Lung (tissue), 11 donors: ENCODE measurements at regions not wholly inside any gene's neighbourhood (a gene's known extent, or its start where the extent isn't known, plus 50 kb on each side); places are given as distances from the start of the nearest gene placed in this dataset.

Experiments
- ATAC-seq: fragments of 200-7000 bp; cut with Tn5 transposase; one replicate; pipeline ENCODE4 v1.9.1; 2020; ENCODE audit warnings: moderate number of reproducible peaks; ENCODE audit not compliant: insufficient read depth, low FRiP score
- DNase-seq, 3 donors: peaks; one replicate each; pipeline ENCODE4 v3.0.0-alpha.2; 2013 to 2017
- H3K27ac ChIP-seq, 2 donors: one replicate each; pipeline ENCODE4 v1.5.1; 2013; ENCODE audit warnings: mild to moderate bottlenecking in 2 of 2, moderate library complexity in 2 of 2, control low read depth in 1 of 2, inconsistent platforms in 1 of 2, low read depth in 1 of 2, low read length in 1 of 2
- H3K27me3 ChIP-seq, 3 donors: one replicate each; pipeline ENCODE4 v1.5.1; 2013; ENCODE audit warnings: low read length in 2 of 3; ENCODE audit not compliant: control insufficient read depth in 3 of 3, insufficient read depth in 3 of 3
- H3K36me3 ChIP-seq, 4 donors: one replicate each; pipeline ENCODE4 v1.5.1; 2013; ENCODE audit warnings: low read length in 4 of 4, mild to moderate bottlenecking in 1 of 4, moderate library complexity in 1 of 4; ENCODE audit not compliant: control insufficient read depth in 4 of 4, insufficient read depth in 4 of 4
- H3K4me1 ChIP-seq, 5 donors: one replicate each; pipeline ENCODE4 v1.5.1; 2013; ENCODE audit warnings: low read length in 5 of 5, mild to moderate bottlenecking in 2 of 5, moderate library complexity in 1 of 5; ENCODE audit not compliant: control insufficient read depth in 5 of 5, insufficient read depth in 5 of 5
- H3K4me3 ChIP-seq: one replicate; pipeline ENCODE4 v1.5.1; 2013; ENCODE audit warnings: mild to moderate bottlenecking, control low read depth, moderate library complexity
- H3K9ac ChIP-seq, 2 donors: one replicate each; pipeline ENCODE4 v1.5.1; 2013; ENCODE audit warnings: low read length in 2 of 2, control low read depth in 1 of 2; ENCODE audit not compliant: insufficient read depth in 1 of 2
- H3K9me3 ChIP-seq, 4 donors: one replicate each; pipeline ENCODE4 v1.5.1; 2013; ENCODE audit warnings: low read length in 3 of 4, mild to moderate bottlenecking in 1 of 4, moderate library complexity in 1 of 4; ENCODE audit not compliant: control insufficient read depth in 4 of 4, insufficient read depth in 3 of 4
- WGBS, 2 donors: extraction: QIAGEN DNeasy Blood & Tissue Kit; methylation state at CpG; one replicate each; pipeline ENCODE4 v1.1.7; 2013; 5-methylcytosine and 5-hydroxymethylcytosine counted together
- TF ChIP-seq, protein P1 (sequence below): IDR thresholded peaks from 2 replicates; pipeline ENCODE4 v1.5.1; 2012; ENCODE audit warnings: mild to moderate bottlenecking; ENCODE audit errors: control extremely low read depth, extremely low read depth
- donor health status: control.
- donor health status: control.
- donor health status: Bipolar disorder and iron deficiency.
- donor health status: healthy.
- donor health status: DM: yes; HTN: yes; CAD: no.

DNA sequence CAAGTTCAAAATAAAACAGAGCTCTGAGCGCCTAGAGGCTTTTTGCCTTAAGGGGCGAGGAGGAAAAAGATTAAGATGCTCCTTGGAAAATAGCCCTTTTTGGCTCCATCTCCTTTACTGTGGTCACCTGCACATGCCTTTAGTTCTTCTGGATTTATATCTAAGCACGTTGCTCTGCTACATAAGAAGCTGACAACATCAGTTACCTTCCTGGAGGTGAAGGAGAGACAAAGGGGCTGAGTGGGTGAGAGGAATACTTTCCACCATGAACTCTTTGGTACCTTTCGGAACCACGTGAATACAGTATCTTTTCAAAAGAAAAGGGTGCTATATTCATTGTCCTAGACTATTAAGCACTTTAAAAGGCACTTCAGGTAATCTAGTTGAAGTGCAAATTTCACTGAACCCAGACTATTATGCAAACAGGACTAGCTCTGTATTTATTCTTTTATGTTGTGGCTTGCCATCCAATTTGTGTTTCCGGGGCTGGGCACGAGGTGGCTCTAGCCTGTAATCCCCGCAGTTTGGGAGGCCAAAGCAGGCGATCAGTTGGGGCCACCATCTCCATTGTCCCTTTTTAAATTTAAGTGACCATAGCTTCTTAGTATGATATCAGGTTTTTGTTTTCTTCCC lies 201.5 kb downstream of the TM9SF2 start:
- no peak overlapping the region for H3K4me3 ChIP-seq
- H3K9me3 ChIP-seq: no peaks in the 10 kb centered on the region
- no peak overlapping the region for H3K9ac ChIP-seq
- ATAC-seq (no peak), DNase-seq (no peak)
- 71 to 83% methylated on average over 9 of the region's 9 CpGs for WGBS, 2 donors
- H3K27ac ChIP-seq: no peak overlapping the region
- TF ChIP-seq, protein P1, sequence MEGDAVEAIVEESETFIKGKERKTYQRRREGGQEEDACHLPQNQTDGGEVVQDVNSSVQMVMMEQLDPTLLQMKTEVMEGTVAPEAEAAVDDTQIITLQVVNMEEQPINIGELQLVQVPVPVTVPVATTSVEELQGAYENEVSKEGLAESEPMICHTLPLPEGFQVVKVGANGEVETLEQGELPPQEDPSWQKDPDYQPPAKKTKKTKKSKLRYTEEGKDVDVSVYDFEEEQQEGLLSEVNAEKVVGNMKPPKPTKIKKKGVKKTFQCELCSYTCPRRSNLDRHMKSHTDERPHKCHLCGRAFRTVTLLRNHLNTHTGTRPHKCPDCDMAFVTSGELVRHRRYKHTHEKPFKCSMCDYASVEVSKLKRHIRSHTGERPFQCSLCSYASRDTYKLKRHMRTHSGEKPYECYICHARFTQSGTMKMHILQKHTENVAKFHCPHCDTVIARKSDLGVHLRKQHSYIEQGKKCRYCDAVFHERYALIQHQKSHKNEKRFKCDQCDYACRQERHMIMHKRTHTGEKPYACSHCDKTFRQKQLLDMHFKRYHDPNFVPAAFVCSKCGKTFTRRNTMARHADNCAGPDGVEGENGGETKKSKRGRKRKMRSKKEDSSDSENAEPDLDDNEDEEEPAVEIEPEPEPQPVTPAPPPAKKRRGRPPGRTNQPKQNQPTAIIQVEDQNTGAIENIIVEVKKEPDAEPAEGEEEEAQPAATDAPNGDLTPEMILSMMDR: no peak
- H3K27me3 ChIP-seq: no peaks in the 10 kb centered on the region
- H3K4me1 ChIP-seq: no peaks in the 10 kb centered on the region
- H3K36me3 ChIP-seq: no peaks in the 10 kb centered on the region

DNA sequence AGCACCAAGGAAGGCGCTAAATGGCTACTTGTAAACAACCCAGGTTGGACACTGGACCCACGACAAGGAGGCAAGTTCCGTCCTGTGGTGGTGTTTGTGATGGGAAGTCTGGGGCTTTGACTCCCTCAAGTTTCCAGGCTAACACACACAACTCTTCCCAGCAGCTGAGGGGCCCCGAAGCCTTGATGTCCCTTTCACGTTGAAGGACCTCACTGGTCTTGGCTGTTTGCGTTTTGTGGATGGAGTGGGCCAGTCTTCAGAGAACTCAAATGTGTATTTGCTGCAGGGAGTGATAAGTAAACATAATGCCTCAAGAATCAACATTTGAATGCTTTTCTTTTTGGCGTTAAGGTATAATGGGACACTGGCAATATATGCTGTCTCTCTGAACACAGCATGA lies 199.2 kb downstream of the TM9SF2 start:
- H3K27me3 ChIP-seq: no peaks in the 10 kb centered on the region
- H3K9me3 ChIP-seq: no peaks in the 10 kb centered on the region
- ATAC-seq (no peak), DNase-seq (no peak)
- H3K9ac ChIP-seq: no peak overlapping the region
- TF ChIP-seq, protein P1: no peak
- no peaks in the 10 kb centered on the region for H3K4me1 ChIP-seq
- no peak overlapping the region for H3K27ac ChIP-seq
- 86 to 88% methylated on average over 7 of the region's 7 CpGs for WGBS, 2 donors
- no peaks in the 10 kb centered on the region for H3K36me3 ChIP-seq
- H3K4me3 ChIP-seq: no peak overlapping the region

DNA sequence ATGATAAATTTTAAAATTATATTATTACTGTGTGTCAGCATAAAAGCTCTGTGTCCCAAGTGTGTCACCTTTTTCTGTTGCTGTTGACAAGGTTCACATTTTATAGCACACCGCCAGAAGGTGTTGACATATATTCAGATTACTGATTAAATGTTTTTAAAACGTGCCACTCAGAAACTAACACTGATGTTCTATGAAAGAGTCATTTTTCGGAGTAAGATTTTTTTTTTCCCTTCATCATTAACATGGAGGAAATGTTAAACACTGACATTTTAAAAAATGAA lies 197.5 kb downstream of the TM9SF2 start:
- Histone ChIP-seq H3K27ac (no peak overlapping the region), H3K4me1 (no peaks in the 10 kb centered on the region), H3K36me3 (no peaks in the 10 kb centered on the region), H3K4me3 (no peak overlapping the region), H3K27me3 (no peaks in the 10 kb centered on the region), H3K9me3 (no peaks in the 10 kb centered on the region), H3K9ac (no peak overlapping the region)
- 87 to 89% methylated on average over 3 of the region's 3 CpGs for WGBS, 2 donors
- TF ChIP-seq, protein P1: no peak
- ATAC-seq (no peak), DNase-seq (no peak)
